ENCODE measurements at regions not wholly inside any gene's neighbourhood (a gene's known extent, or its start where the extent isn't known, plus 50 kb on each side); places are given as distances from the start of the nearest gene placed in this dataset.

GRCh38 chr16:73764321-73764720, 532.3 kb upstream of the PSMD7 start (continued):
- TF ChIP-seq SRF (IDR thresholded peaks at IDR 0.05; ENCODE audit: low read depth) = no peak
- TF ChIP-seq, protein P1, sequence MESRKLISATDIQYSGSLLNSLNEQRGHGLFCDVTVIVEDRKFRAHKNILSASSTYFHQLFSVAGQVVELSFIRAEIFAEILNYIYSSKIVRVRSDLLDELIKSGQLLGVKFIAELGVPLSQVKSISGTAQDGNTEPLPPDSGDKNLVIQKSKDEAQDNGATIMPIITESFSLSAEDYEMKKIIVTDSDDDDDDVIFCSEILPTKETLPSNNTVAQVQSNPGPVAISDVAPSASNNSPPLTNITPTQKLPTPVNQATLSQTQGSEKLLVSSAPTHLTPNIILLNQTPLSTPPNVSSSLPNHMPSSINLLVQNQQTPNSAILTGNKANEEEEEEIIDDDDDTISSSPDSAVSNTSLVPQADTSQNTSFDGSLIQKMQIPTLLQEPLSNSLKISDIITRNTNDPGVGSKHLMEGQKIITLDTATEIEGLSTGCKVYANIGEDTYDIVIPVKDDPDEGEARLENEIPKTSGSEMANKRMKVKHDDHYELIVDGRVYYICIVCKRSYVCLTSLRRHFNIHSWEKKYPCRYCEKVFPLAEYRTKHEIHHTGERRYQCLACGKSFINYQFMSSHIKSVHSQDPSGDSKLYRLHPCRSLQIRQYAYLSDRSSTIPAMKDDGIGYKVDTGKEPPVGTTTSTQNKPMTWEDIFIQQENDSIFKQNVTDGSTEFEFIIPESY (IDR thresholded peaks at IDR 0.05; ENCODE audit: extremely low read depth, insufficient replicate concordance, low read length) = no peak

DNA sequence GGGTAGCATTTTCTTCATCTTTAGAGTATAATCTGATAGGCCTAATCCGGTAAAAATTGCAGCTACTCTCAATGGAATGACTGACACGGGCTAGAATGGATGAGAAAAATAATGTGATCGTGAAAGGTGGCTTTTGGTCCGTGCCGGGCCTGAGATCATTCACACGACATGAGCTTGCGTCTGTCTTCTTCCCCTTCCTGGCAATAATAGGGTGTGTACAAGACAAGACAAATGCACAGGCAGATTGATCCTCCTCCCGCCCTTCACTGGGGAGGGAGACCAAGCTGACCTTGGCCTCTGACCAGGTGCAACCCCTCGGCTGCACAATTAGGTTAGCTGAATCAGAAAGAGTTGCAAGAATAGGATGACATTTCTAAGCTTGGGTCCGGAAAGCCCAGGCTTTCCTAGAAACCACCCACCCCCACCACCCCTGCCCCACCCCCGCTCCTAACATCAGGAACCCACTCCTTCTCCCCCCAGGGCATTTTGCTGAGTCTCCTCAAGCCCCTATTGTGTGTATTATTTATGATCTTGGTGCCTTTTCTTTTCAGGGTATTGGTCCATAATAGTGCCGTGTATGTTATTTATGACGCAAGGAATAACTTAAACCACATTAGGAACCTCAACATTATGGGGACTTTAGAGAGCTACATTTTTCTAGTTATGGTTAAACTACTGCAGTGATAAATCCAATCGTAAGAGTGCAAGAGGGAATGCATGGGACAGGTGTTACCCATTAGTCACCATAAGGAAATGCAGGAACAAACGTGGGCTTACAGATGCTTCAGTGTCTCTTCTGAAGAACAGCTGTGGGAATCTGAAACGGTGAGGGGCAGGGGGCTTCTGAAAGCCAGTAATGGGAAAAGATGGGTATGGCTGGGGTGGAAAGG, 540.1 kb upstream of the PSMD7 start:
- ChIA-PET RAD21 (ENCODE audit: low non-redundant PET in 1 of 2, low total read pairs in 2 of 2, uncharacterized antibody in 2 of 2, unreplicated experiment in 2 of 2) (no interaction called here), CTCF (no interaction called here), POLR2A (no interaction called here)
- Histone ChIP-seq H3K9me2 (ENCODE audit: insufficient read depth) (no peaks in the 10 kb centered on the region), H3K4me2 (ENCODE audit: low read length) (no peak overlapping the region), H3K4me1 (ENCODE audit: control insufficient read depth in 1 of 2, insufficient read depth in 2 of 2, low read length in 2 of 2) (no peaks in the 10 kb centered on the region), H2AFZ (ENCODE audit: low read depth, low read length, poor library complexity, severe bottlenecking) (no peak overlapping the region), H3K4me3 (replicated peaks in 1 of 2; ENCODE audit: low read depth in 1 of 2, low read length in 2 of 2) (no peak overlapping the region), H4K20me1 (ENCODE audit: insufficient read depth) (no peaks in the 10 kb centered on the region), H3K27ac (ENCODE audit: low read depth, low read length) (no peak overlapping the region), H3K9me3 (ENCODE audit: control insufficient read depth in 1 of 2, insufficient read depth in 1 of 2, low read depth in 1 of 2, low read length in 2 of 2) (peaks cover 0 to 4% of the 10 kb centered on the region in 2 experiments; a peak in 1 of 4 replicates), H3K27me3 (ENCODE audit: insufficient read depth, low read length) (peaks cover 34% of the 10 kb centered on the region), H3K36me3 (ENCODE audit: control insufficient read depth in 1 of 2, insufficient read depth in 2 of 2, low read length in 2 of 2) (no peaks in the 10 kb centered on the region), H3K79me2 (ENCODE audit: insufficient read depth, low read length) (no peaks in the 10 kb centered on the region), H3K9ac (ENCODE audit: low read length) (no peak overlapping the region)
- ATAC-seq (no peak), DNase-seq (ENCODE audit: low read depth, low spot score) (no peak)
- intact Hi-C loops (cut with micrococcal nuclease) = no loop called here
- no TSS peak for BruUV-seq (replicated peaks)
- TF ChIP-seq EGR1 (IDR thresholded peaks at IDR 0.05; ENCODE audit: low read depth) (no peak), REST (IDR thresholded peaks at IDR 0.05; ENCODE audit: low read depth) (no peak), FOSL1 (IDR thresholded peaks at IDR 0.05; ENCODE audit: low read depth) (no peak), SP1 (IDR thresholded peaks at IDR 0.05; ENCODE audit: low read depth) (no peak), TCF7L2 (IDR thresholded peaks at IDR 0.05; ENCODE audit: borderline replicate concordance, extremely low read depth, insufficient read depth, insufficient read length) (no peak), JUND (IDR thresholded peaks at IDR 0.05) (no peak)
